Dermis microvascular lymphatic vessel endothelial cell (primary cell): ENCODE measurements at regions not wholly inside any gene's neighbourhood (a gene's known extent, or its start where the extent isn't known, plus 50 kb on each side); places are given as distances from the start of the nearest gene placed in this dataset.

Experiments used
- DNase-seq, 2 donors: peaks; one replicate each; pipeline versions ENCODE4 v3.0.0 to v3.0.0-alpha.2; 2010; ENCODE audit warnings: low read depth in 2 of 2

DNA sequence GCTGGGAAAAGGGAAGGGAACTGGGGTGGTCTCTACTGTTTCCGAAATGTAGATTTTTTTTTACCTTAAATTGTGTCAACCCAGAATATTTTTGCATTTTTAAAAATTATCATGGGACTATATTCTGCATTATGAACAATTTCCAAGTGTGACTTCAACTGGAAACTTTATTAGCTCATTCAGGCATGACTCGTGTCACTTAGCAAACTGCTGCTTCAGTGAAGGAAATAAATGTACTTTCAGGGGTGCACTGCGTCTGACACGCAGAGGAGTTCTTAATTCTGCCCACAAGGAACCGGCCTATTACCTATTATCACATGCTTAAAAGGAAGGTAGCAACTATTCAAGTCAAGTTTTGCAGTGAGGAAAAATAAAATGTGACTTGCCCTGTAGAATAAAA is 291.3 kb upstream of the PRDM1 start:
- DNase-seq: no peak

DNA sequence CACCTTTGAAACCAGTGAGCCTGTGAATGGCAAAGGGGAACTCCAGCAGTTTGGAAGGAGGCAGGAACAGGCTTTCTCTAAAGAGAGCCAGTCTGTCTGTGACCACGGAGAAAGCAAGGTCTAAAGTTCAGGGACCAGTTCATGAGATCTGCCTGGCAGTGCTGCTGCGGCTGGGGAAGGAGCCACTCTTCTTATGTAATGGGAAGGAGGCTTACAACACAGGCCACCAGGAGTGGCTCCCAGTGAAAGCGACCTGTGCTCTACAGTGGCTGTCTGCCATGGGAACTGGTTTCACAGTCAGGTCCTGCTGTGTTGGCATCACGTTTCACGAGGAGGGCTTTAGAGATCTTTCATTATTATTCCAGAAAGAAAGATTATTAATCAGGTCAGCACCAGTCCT is 291.9 kb upstream of the PRDM1 start:
- DNase-seq: no peak

DNA sequence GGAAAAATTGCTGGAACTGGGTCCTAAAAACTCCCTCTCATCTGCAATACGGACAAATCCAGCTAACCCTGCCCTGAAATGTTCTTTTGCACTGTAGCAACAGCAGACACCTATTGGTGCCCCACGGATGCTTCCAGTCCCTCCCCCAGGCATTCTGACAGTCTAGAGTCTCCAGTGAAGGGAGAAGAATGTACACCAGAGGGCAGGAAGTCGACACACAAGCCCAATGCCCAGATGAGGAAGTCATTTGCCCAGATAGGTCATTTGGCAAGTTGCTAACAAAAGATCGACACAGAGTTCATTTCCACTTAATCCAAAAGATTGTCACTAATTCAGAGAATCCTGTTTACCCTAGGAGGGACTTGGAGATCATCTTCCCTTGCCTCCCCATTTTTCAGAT is 293.0 kb upstream of the PRDM1 start:
- no peak for DNase-seq

GRCh38 chr6:105791583-105792318 is 294.4 kb upstream of the PRDM1 start:
- DNase-seq: no peak

GRCh38 chr6:105791179-105791578 is 295.0 kb upstream of the PRDM1 start:
- DNase-seq: no peak

GRCh38 chr6:105790635-105791034 is 295.5 kb upstream of the PRDM1 start:
- no peak for DNase-seq

- no peak for DNase-seq
Measured at GRCh38 chr6:105789935-105790334, 296.2 kb upstream of the PRDM1 start.

DNA sequence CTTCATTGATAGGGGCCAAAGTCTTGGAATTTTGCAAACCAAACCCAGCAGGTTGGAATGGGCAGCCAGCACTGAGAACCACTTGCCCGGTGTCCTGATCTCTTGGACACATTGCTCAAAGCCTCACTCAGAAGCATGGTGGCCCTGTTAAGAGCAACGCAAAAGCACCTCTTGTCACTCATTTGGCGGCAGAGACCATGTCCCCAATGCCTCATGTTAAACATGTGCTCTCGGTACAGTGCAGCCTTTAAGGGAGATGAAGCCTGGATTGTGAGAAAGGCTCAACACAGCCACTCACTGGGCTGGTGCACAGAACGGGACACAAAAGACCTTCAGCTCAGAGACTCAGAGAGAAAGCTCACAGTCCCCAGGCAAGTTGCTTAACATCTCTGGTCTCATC is 298.4 kb upstream of the PRDM1 start:
- no peak for DNase-seq

DNA sequence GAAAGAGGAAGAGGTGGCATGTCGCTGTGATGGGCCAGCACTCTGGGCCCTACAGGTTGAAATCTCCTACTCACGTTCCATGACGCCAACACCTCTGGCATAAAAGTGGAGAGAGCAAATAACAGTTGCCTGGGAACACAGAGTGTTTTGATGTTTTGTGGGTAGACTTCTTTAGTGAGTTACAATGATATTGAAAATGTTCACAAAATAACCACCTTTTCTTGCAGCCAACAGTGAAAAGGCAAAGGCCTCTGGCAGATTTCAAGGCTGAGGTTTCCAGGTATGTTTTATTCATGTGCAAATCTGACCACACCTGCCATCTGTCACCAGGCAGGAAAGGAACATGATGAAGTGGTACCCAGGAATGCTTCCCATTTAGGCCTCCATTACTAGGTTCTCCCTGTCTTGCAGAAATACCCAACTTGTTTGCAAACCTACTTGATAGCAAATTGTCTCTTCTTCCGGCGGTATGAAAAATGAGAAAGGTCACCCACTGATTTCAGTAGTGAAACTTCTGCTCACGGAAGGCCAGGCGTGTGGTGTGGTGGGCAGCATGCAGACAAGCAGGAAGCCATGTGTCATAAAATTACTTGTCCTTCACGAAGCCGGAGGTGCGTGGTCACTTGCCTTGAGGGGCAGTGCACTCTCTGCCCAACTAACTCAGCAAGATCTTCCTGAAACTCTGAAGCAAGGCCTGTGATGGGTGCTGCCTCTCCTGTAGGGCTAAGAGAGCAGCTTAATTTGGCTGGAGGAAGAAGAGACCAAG is 299.1 kb upstream of the PRDM1 start:
- no peak for DNase-seq

DNA sequence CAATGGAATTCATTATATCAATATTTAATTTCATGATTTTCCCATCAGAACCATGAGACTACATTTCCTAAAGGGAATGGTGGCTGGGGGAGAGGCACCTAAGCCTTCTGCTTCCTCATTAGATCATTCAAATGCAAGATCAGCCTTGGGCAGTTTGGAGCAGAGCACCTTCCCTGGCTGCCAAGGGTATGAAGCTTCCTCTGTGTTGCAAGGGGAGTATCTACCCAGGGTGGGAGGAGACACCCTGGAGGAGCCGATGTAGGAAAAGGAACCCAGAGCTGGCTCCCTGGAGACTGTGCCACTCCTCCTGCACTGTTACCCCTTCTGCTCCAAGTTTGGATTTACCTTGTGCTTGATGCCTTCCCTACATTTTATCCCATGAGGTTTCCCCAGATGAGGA is 299.7 kb upstream of the PRDM1 start:
- no peak for DNase-seq

- DNase-seq: no peak
Measured at GRCh38 chr6:105785066-105785811, 300.9 kb upstream of the PRDM1 start.

DNA sequence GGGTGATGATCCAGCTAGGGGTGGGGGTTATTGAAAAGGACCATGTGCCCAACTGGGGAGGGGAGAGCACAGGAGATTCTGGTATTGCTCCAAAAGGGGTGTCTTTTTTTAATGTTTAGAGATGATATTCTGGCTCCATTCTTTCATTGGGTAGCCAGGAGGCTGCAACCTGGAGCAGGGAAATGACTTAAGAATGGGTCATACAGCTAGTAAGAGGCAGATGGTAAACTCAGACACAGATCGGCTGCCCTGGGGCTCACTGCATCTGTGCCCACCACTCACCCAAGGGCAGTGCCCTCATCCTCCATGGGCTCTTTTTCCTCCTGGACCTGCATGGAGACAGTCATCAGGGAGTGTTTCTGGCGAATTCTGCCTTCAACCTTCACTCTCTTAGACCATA is 302.0 kb upstream of the PRDM1 start:
- no peak for DNase-seq

- DNase-seq: no peak
Measured at GRCh38 chr6:105783333-105783935, 302.7 kb upstream of the PRDM1 start.

DNA sequence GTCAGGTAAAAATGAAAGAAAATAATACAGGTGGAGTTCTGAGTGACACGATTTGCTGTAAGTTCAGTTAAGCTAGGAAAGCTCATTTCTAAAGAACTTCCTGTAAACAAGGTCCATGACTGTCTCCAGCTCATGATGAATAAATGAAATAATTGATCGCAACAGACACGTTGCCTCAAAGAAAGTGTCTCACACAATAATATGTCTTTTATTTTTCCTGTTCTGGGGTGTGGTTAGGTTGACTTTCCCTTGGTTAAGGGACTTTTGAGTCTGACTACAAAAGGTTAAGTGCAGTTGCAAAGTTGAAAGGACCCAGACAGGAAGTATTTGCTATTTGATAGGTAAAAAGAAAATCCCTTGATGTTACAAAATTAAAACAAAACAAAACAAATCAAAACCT is 304.2 kb upstream of the PRDM1 start:
- no peak for DNase-seq

DNA sequence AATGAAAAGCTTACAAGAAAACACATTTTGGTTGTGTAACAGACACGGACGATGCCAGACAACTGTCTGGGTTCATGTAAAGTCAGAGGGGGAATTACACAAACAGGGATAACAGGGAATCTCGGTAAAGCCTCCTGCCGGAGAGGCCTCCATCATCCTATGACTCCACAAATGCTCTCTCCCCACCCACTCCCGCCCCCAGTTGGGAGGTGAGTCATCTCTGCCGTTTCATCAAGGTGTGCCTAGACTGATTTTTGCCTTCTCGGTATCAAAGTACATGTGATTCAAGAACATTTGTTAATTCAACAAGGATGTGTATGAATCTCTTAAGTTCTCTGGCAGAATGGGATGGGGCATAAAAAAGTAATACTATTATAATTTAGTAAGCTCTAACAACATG is 304.9 kb upstream of the PRDM1 start:
- DNase-seq: no peak

GRCh38 chr6:105780146-105780860 is 305.8 kb upstream of the PRDM1 start:
- DNase-seq: no peak

DNA sequence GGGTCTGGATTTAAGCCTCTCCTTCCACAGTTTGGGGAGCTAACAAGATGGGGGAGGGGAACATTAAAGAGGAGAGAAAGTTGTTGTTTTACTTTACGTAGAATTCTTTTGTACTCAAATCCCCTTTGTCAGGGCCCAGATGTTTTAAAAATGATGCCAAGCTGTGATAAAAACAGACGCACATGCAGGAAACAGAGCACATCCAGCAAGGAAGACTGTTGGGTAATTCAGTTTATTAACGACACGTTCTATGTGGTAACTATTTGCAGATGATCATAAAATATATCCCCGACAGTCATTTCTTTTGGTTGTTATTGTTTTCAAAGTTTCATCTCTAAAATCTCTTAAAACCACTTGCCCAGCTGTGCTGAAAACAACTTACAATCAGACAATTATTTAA is 307.0 kb upstream of the PRDM1 start:
- no peak for DNase-seq

GRCh38 chr6:105775095-105775494 is 311.0 kb upstream of the PRDM1 start:
- no peak for DNase-seq

GRCh38 chr6:105774247-105774646 is 311.9 kb upstream of the PRDM1 start:
- no peak for DNase-seq

GRCh38 chr6:105771313-105771970 is 314.7 kb upstream of the PRDM1 start:
- no peak for DNase-seq

- DNase-seq: no peak
Measured at GRCh38 chr6:105769987-105770386, 316.1 kb upstream of the PRDM1 start.
